Neural progenitor cell (in vitro differentiated cells): ENCODE measurements at regions not wholly inside any gene's neighbourhood (a gene's known extent, or its start where the extent isn't known, plus 50 kb on each side); places are given as distances from the start of the nearest gene placed in this dataset.

ENCODE experiments used
- DNase-seq: peaks from one replicate; pipeline ENCODE4 v3.0.0-alpha.2; 2016; ENCODE audit warnings: low spot score
- H2AFZ ChIP-seq: fragments of 200-600 bp; sonication (generic); replicated peaks from 2 replicates; pipeline ENCODE4 v1.6.1; 2016; ENCODE audit warnings: antibody characterized with exemption
- H3F3A ChIP-seq: fragments of 200-600 bp; sonication (generic); 2 replicates; pipeline ENCODE4 v1.6.1; 2016; ENCODE audit warnings: antibody characterized with exemption, low read depth
- H3K27ac ChIP-seq: fragments of 200-600 bp; sonication (generic); 2 replicates; pipeline ENCODE4 v1.5.1; 2016; ENCODE audit warnings: mild to moderate bottlenecking
- H3K27me3 ChIP-seq: fragments of 200-600 bp; sonication (generic); 2 replicates; pipeline ENCODE4 v1.6.1; 2016; ENCODE audit warnings: mild to moderate bottlenecking, moderate library complexity
- H3K36me3 ChIP-seq: fragments of 200-600 bp; sonication (generic); 2 replicates; pipeline ENCODE4 v1.5.1; 2016
- H3K4me1 ChIP-seq: fragments of 200-600 bp; sonication (generic); 2 replicates; pipeline ENCODE4 v1.6.1; 2016; ENCODE audit warnings: mixed run types
- H3K4me2 ChIP-seq: fragments of 200-600 bp; sonication (generic); 2 replicates; pipeline ENCODE4 v1.6.1; 2016
- H3K4me3 ChIP-seq: fragments of 200-600 bp; sonication (generic); 2 replicates; pipeline ENCODE4 v1.5.1; 2016
- H3K79me2 ChIP-seq: fragments of 200-600 bp; sonication (generic); 2 replicates; pipeline ENCODE4 v1.6.1; 2016; ENCODE audit warnings: low read depth
- H3K9ac ChIP-seq: fragments of 200-600 bp; sonication (generic); 2 replicates; pipeline ENCODE4 v1.6.1; 2016
- H3K9me3 ChIP-seq: fragments of 200-600 bp; sonication (generic); 2 replicates; pipeline ENCODE4 v1.5.1; 2016; ENCODE audit warnings: low read depth
- H4K20me1 ChIP-seq: fragments of 200-600 bp; sonication (generic); 2 replicates; pipeline ENCODE4 v1.6.1; 2016; ENCODE audit warnings: low read depth
- H3K27ac Mint-ChIP-seq: 3 replicates; pipeline ENCODE4 v1.8.0; 2021; ENCODE audit warnings: mixed read lengths
- H3K27me3 Mint-ChIP-seq: 2 replicates; pipeline ENCODE4 v1.8.0; 2022; ENCODE audit warnings: low read depth, mild to moderate bottlenecking, inconsistent platforms, moderate library complexity, mixed read lengths; ENCODE audit not compliant: insufficient read depth
- H3K36me3 Mint-ChIP-seq: 3 replicates; pipeline ENCODE4 v1.8.0; 2021; ENCODE audit warnings: mixed read lengths
- H3K4me1 Mint-ChIP-seq: 3 replicates; pipeline ENCODE4 v1.8.0; 2021; ENCODE audit warnings: mixed read lengths
- H3K4me3 Mint-ChIP-seq: 3 replicates; pipeline ENCODE4 v1.8.0; 2021; ENCODE audit warnings: mild to moderate bottlenecking, moderate library complexity, mixed read lengths
- H3K9me3 Mint-ChIP-seq: 3 replicates; pipeline ENCODE4 v1.8.0; 2020; ENCODE audit warnings: mixed read lengths
- EZH2 ChIP-seq: fragments of 200-600 bp; sonication (generic); IDR thresholded peaks from 2 replicates; pipeline ENCODE4 v1.6.1; 2017; ENCODE audit warnings: antibody characterized with exemption, mild to moderate bottlenecking, moderate library complexity
- EZH2phosphoT487 ChIP-seq: fragments of 200-600 bp; sonication (generic); IDR thresholded peaks from 2 replicates; pipeline ENCODE4 v1.6.1; 2017; ENCODE audit warnings: antibody characterized with exemption
- TF ChIP-seq, protein P1 (sequence below): fragments of 200-600 bp; sonication (generic); IDR thresholded peaks from 2 replicates; pipeline ENCODE4 v1.5.1; 2017; ENCODE audit warnings: antibody characterized with exemption, mild to moderate bottlenecking

DNA sequence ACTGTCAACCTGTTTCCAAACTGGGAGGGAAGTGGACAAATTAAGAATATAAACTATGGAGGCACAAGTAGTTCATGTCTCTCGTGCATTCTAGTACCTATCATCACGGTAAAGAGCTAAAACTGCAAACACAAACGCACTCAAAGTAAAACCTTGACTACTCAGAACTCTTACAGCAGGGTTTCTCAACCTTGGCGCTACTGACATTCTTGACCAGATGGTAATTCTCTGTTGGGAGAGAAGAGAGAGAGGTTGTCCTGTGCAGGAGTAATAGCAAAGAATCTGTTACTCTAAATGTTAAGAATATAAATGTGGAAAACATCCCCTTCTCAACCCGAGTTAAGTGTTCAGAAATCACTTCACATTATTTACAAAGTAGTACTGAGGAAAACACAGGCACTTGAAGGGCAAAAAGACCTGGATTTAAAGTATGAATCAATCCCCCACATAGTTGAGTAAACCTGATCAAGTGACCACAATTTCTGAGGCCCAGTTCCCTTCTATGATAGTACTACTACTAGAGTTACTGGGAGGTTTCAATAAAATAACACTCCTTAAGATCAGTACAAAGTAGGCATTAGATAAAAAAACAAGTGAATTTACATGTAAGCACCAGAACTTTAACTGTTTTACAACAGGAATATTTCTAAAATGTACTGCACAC is 73.1 kb upstream of the ARHGAP32 start:
- H2AFZ ChIP-seq, result no peak overlapping the region
- H3F3A ChIP-seq, result peaks cover 3% of the 10 kb centered on the region
- no peak for DNase-seq
- no peak overlapping the region for H3K4me2 ChIP-seq
- no peaks in the 10 kb centered on the region for H3K27me3 ChIP-seq
- H4K20me1 ChIP-seq, result peaks cover 34% of the 10 kb centered on the region
- TF ChIP-seq, protein P1, sequence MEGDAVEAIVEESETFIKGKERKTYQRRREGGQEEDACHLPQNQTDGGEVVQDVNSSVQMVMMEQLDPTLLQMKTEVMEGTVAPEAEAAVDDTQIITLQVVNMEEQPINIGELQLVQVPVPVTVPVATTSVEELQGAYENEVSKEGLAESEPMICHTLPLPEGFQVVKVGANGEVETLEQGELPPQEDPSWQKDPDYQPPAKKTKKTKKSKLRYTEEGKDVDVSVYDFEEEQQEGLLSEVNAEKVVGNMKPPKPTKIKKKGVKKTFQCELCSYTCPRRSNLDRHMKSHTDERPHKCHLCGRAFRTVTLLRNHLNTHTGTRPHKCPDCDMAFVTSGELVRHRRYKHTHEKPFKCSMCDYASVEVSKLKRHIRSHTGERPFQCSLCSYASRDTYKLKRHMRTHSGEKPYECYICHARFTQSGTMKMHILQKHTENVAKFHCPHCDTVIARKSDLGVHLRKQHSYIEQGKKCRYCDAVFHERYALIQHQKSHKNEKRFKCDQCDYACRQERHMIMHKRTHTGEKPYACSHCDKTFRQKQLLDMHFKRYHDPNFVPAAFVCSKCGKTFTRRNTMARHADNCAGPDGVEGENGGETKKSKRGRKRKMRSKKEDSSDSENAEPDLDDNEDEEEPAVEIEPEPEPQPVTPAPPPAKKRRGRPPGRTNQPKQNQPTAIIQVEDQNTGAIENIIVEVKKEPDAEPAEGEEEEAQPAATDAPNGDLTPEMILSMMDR, result no peak
- no peak for TF ChIP-seq EZH2
- no peak for TF ChIP-seq EZH2phosphoT487
- H3K4me3 ChIP-seq, result no peak overlapping the region
- Mint-ChIP-seq H3K9me3 (no peaks in the 10 kb centered on the region), H3K4me3 (no peak overlapping the region), H3K36me3 (peaks cover 29% of the 10 kb centered on the region), H3K27ac (no peak overlapping the region), H3K27me3 (no peaks in the 10 kb centered on the region), H3K4me1 (peaks cover 42% of the 10 kb centered on the region)
- H3K36me3 ChIP-seq, result no peaks in the 10 kb centered on the region
- peaks cover 96% of the 10 kb centered on the region for H3K79me2 ChIP-seq
- H3K9me3 ChIP-seq, result no peaks in the 10 kb centered on the region
- H3K4me1 ChIP-seq, result peaks cover 27% of the 10 kb centered on the region
- no peak overlapping the region for H3K27ac ChIP-seq
- H3K9ac ChIP-seq, result no peak overlapping the region

DNA sequence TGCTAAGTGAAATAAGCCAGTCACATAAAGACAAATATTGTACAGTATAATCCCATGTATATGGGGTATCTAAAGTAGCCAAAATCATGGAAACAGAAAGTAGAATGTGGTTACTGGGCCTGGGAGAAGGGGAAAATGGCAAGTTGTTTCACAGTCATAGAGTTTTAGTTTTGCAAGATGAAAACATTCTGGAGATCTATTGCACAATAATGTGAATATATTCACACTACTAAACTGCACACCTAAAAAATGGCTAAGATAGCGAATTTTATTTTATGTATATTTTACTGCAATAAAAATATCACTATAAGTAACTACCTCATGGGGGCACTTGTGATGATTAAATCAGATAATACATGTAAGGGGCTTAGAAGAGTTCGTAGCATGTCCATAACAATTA is 72.0 kb upstream of the ARHGAP32 start:
- DNase-seq, result no peak
- peaks cover 38% of the 10 kb centered on the region for H3K4me1 ChIP-seq
- H3K9ac ChIP-seq, result no peak overlapping the region
- no peak overlapping the region for H3K4me3 ChIP-seq
- Mint-ChIP-seq H3K36me3 (peaks cover 25% of the 10 kb centered on the region), H3K27ac (no peak overlapping the region), H3K9me3 (no peaks in the 10 kb centered on the region), H3K4me3 (no peak overlapping the region), H3K4me1 (peaks cover 52% of the 10 kb centered on the region), H3K27me3 (no peaks in the 10 kb centered on the region)
- H4K20me1 ChIP-seq, result peaks cover 39% of the 10 kb centered on the region
- H3K27ac ChIP-seq, result no peak overlapping the region
- no peak overlapping the region for H2AFZ ChIP-seq
- no peaks in the 10 kb centered on the region for H3K36me3 ChIP-seq
- no peak for TF ChIP-seq EZH2phosphoT487
- no peak for TF ChIP-seq EZH2
- TF ChIP-seq, protein P1, result no peak
- no peak overlapping the region for H3K4me2 ChIP-seq
- H3K9me3 ChIP-seq, result no peaks in the 10 kb centered on the region
- H3K27me3 ChIP-seq, result no peaks in the 10 kb centered on the region
- H3F3A ChIP-seq, result peaks cover 9% of the 10 kb centered on the region
- H3K79me2 ChIP-seq, result peaks cover 96% of the 10 kb centered on the region

DNA sequence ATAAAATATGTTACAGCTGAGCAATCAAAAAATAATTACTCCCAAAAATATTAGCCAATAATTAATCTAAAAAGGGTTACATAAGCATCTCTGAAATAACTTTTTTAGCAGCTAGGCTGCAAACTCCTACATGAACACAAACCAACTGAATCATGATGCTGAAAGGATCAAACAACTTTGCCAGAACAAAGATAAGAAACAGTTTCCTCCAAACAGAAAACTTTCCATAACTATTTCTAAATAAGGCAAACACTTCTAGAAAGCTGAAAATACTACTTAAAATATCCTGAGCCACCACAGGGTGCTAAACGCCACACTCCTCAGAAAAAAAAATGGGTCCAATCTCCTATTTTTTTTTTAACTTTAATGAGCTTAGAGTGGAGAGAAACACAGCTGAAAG is 68.6 kb upstream of the ARHGAP32 start:
- peaks cover 26% of the 10 kb centered on the region for H3K36me3 Mint-ChIP-seq
- H3K9ac ChIP-seq, result no peak overlapping the region
- H3K4me3 ChIP-seq, result no peak overlapping the region
- no peaks in the 10 kb centered on the region for H3K27me3 Mint-ChIP-seq
- H3K27me3 ChIP-seq, result no peaks in the 10 kb centered on the region
- no peak for DNase-seq
- no peak for TF ChIP-seq EZH2phosphoT487
- TF ChIP-seq EZH2, result no peak
- TF ChIP-seq, protein P1, result no peak
- peaks cover 34% of the 10 kb centered on the region for H4K20me1 ChIP-seq
- H3K4me1 Mint-ChIP-seq, result peaks cover 46% of the 10 kb centered on the region
- H3K9me3 Mint-ChIP-seq, result no peaks in the 10 kb centered on the region
- H2AFZ ChIP-seq, result no peak overlapping the region
- H3K27ac ChIP-seq, result peak overlapping the region; percentile 2
- no peak overlapping the region for H3K4me3 Mint-ChIP-seq
- H3K36me3 ChIP-seq, result no peaks in the 10 kb centered on the region
- H3K9me3 ChIP-seq, result no peaks in the 10 kb centered on the region
- H3F3A ChIP-seq, result peaks cover 21% of the 10 kb centered on the region
- peak overlapping the region; percentile 45 for H3K4me2 ChIP-seq
- peaks cover 43% of the 10 kb centered on the region for H3K4me1 ChIP-seq
- peak overlapping the region; percentile 85 for H3K27ac Mint-ChIP-seq
- H3K79me2 ChIP-seq, result peaks cover 86% of the 10 kb centered on the region
